ENCODE measurements at regions not wholly inside any gene's neighbourhood (a gene's known extent, or its start where the extent isn't known, plus 50 kb on each side); places are given as distances from the start of the nearest gene placed in this dataset.

GRCh38 chr15:31456354-31457060, 129.9 kb downstream of the KLF13 start:
- no peak for DNase-seq (ENCODE audit: low read depth in 2 of 2)

GRCh38 chr15:31457161-31457560, 130.5 kb downstream of the KLF13 start:
- DNase-seq (ENCODE audit: low read depth in 2 of 2), result no peak

- no peak for DNase-seq (ENCODE audit: low read depth in 2 of 2)
Measured at GRCh38 chr15:31457631-31458526, 131.2 kb downstream of the KLF13 start.

- DNase-seq (ENCODE audit: low read depth in 2 of 2), result no peak
Measured at GRCh38 chr15:31458596-31459399, 132.2 kb downstream of the KLF13 start.

GRCh38 chr15:31459400-31459748, 132.7 kb downstream of the KLF13 start:
- DNase-seq (ENCODE audit: low read depth in 2 of 2), result no peak

GRCh38 chr15:31461375-31461774, 134.7 kb downstream of the KLF13 start:
- no peak for DNase-seq (ENCODE audit: low read depth in 2 of 2)

GRCh38 chr15:31461911-31462480, 135.4 kb downstream of the KLF13 start:
- DNase-seq (ENCODE audit: low read depth in 2 of 2), result no peak

GRCh38 chr15:31463521-31464102, 137.0 kb downstream of the KLF13 start:
- no peak for DNase-seq (ENCODE audit: low read depth in 2 of 2)

GRCh38 chr15:31464216-31465082, 137.8 kb downstream of the KLF13 start:
- no peak for DNase-seq (ENCODE audit: low read depth in 2 of 2)

- no peak for DNase-seq (ENCODE audit: low read depth in 2 of 2)
Measured at GRCh38 chr15:31465083-31465955, 138.7 kb downstream of the KLF13 start.

- DNase-seq (ENCODE audit: low read depth in 2 of 2), result no peak
Measured at GRCh38 chr15:31467361-31467760, 140.7 kb downstream of the KLF13 start.

- DNase-seq (ENCODE audit: low read depth in 2 of 2), result no peak
Measured at GRCh38 chr15:31468911-31469785, 142.5 kb downstream of the KLF13 start.

GRCh38 chr15:31469786-31470525, 143.3 kb downstream of the KLF13 start:
- no peak for DNase-seq (ENCODE audit: low read depth in 2 of 2)

GRCh38 chr15:31470756-31471155, 144.1 kb downstream of the KLF13 start:
- no peak for DNase-seq (ENCODE audit: low read depth in 2 of 2)

- DNase-seq (ENCODE audit: low read depth in 2 of 2), result no peak
Measured at GRCh38 chr15:31471731-31472430, 145.2 kb downstream of the KLF13 start.

- DNase-seq (ENCODE audit: low read depth in 2 of 2), result peak in 1 of 2 donors; percentile 22
Measured at GRCh38 chr15:31472636-31473384, 146.2 kb downstream of the KLF13 start.
